ENCODE measurements at regions not wholly inside any gene's neighbourhood (a gene's known extent, or its start where the extent isn't known, plus 50 kb on each side); places are given as distances from the start of the nearest gene placed in this dataset.

- TF ChIP-seq CTCF (IDR thresholded peaks at IDR 0.05) (no peak), POLR2A (IDR thresholded peaks at IDR 0.05) (no peak)
Observed at GRCh38 chr21:32925098-32925497, 100.6 kb upstream of the OLIG2 start.

All from Peyer's patch (tissue), 4 donors.